Right ventricle myocardium superior (tissue), 1 donor: ENCODE measurements at regions not wholly inside any gene's neighbourhood (a gene's known extent, or its start where the extent isn't known, plus 50 kb on each side); places are given as distances from the start of the nearest gene placed in this dataset.
A peak's percentile ranks its signal among the peaks of the same experiment; 100 is the strongest.

Experiments used
- ATAC-seq: fragments of 200-7000 bp; cut with Tn5 transposase; one replicate; pipeline ENCODE4 v1.9.1; 2020; ENCODE audit warnings: mild to moderate bottlenecking; ENCODE audit not compliant: poor library complexity
- DNase-seq: peaks from one replicate; pipeline ENCODE4 v3.0.0-alpha.2; 2020
- intact Hi-C: fragments of 100-400 bp; cut with DNase I; formaldehyde crosslinking; loops from one replicate; pipeline ENCODE4 v1.11.2; 2022
- donor health status: DM: no; HTN: yes; CAD: no; lungs with severe emphysema.

GRCh38 chr1:227391879-227392278 lies 73.6 kb upstream of the CDC42BPA start:
- intact Hi-C loops: no loop called here
- no peak for DNase-seq
- ATAC-seq: no peak

DNA sequence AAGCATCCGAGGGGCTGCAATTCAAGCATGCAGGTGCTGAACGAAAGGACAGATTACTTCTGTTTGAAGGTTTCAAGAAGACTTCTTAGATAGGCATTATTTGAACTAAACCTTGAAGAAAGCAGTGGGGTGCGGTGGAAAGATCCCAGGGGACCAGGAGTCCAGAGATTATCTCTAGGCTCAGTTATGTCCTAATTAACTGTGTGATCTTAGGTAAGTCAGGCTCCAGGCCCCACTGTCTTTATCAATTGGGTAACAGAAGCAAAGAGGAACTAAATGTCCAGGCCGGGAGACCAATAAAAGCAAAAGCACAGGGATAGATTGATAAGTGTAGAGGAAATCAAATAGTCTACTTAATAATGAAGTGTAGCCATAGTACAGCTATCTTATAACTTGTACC lies 72.9 kb upstream of the CDC42BPA start:
- DNase-seq: no peak
- ATAC-seq: no peak
- intact Hi-C loops: no loop called here

DNA sequence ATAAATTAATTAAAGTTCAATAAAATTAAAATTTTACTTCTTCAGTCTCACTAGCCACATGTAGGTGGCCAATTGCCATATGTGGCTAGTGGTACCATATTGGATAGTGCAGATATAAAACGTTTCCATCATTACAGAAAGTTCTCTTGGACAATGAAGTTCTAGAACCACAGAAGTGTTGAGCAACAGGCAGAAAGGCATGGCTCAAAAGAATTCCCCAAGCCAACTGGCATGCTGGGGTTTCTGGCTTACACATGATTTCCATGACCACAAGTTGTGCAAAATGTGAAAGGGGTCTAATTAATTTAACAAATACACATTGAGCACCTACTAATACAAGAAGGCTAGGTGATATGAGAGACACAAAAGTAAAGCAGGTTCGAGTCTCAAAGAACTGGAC lies 72.2 kb upstream of the CDC42BPA start:
- ATAC-seq: no peak
- no peak for DNase-seq
- intact Hi-C loops: no loop called here

- intact Hi-C loops: no loop called here
- no peak for ATAC-seq
- no peak for DNase-seq
These were observed 70.2 kb upstream of the CDC42BPA start for GRCh38 chr1:227388214-227389168.

DNA sequence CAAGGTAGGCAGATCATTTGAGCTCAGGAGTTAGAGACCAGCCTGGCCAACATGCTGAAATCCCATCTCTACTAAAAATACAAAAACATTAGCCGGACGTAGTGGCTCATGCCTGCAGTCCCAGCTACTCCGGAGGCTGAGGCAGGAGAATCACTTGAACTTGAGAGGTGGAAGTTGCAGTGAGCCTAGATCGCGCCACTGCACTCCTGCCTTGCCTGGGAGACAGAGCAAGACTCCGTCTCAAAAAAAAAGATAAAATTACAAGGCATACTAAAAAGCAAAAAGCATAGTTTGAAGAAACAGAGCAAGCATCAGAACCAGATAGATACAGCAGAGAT lies 61.2 kb upstream of the CDC42BPA start:
- DNase-seq: no peak
- ATAC-seq: no peak
- intact Hi-C loops: no loop called here

GRCh38 chr1:227378871-227379554 lies 60.7 kb upstream of the CDC42BPA start:
- intact Hi-C loops: no loop called here
- no peak for ATAC-seq
- no peak for DNase-seq

GRCh38 chr1:227378181-227378580 lies 59.9 kb upstream of the CDC42BPA start:
- ATAC-seq: peak; percentile 77
- DNase-seq: no peak
- intact Hi-C loops: no loop called here

GRCh38 chr1:227374846-227375245 lies 56.6 kb upstream of the CDC42BPA start:
- intact Hi-C loops: no loop called here
- ATAC-seq (no peak), DNase-seq (no peak)

- intact Hi-C loops: no loop called here
- ATAC-seq: no peak
- no peak for DNase-seq
These were observed 54.4 kb upstream of the CDC42BPA start for GRCh38 chr1:227372726-227373130.

- intact Hi-C loops: no loop called here
- ATAC-seq (no peak), DNase-seq (no peak)
These were observed 52.4 kb upstream of the CDC42BPA start for GRCh38 chr1:227370533-227371254.

GRCh38 chr1:227369102-227369760 lies 50.9 kb upstream of the CDC42BPA start:
- ATAC-seq (no peak), DNase-seq (no peak)
- intact Hi-C loops: no loop called here
